Gastroesophageal sphincter (tissue), 4 donors: ENCODE measurements at regions not wholly inside any gene's neighbourhood (a gene's known extent, or its start where the extent isn't known, plus 50 kb on each side); places are given as distances from the start of the nearest gene placed in this dataset.
A peak's percentile ranks its signal among the peaks of the same experiment; 100 is the strongest.

Experiments
- ATAC-seq: fragments of 150-250 bp; one replicate; pipeline ENCODE4 v1.9.1; 2016; ENCODE audit warnings: mild to moderate bottlenecking, moderate library complexity
- H3K27ac ChIP-seq, 4 donors: fragments of 200-600 bp; sonication (generic) in 3 of 4; 1 replicate in 3 of 4; 2 replicates in 1 of 4; pipeline ENCODE4 v1.5.1; 2016 to 2019
- H3K27me3 ChIP-seq: fragments of 200-600 bp; sonication (generic); one replicate; pipeline ENCODE4 v1.5.1; 2019
- H3K36me3 ChIP-seq, 2 donors: fragments of 200-600 bp; sonication (generic); one replicate each; pipeline ENCODE4 v1.5.1; 2019; ENCODE audit warnings: control low read depth in 1 of 2
- H3K4me1 ChIP-seq, 3 donors: fragments of 200-600 bp; sonication (generic); 1 replicate in 2 of 3; 2 replicates in 1 of 3; pipeline ENCODE4 v1.5.1; 2016 to 2019; ENCODE audit warnings: control low read depth in 2 of 3
- H3K4me3 ChIP-seq, 2 donors: fragments of 200-600 bp; sonication (generic); one replicate each; pipeline ENCODE4 v1.5.1; 2019; ENCODE audit warnings: mild to moderate bottlenecking in 1 of 2, moderate library complexity in 1 of 2
- H3K9me3 ChIP-seq, 3 donors: fragments of 200-600 bp; sonication (generic); one replicate each; pipeline ENCODE4 v1.5.1; 2017 to 2019; ENCODE audit warnings: control low read depth in 2 of 3
- CTCF ChIP-seq, 4 experiments: fragments of 200-600 bp in 2 of 4; fragments of 450-650 bp in 2 of 4; sonication (generic) in 1 of 4; IDR thresholded peaks; one replicate each; pipeline ENCODE4 v1.5.1; 2017 to 2019; ENCODE audit warnings: antibody characterized with exemption in 4 of 4, mild to moderate bottlenecking in 2 of 4, moderate library complexity in 2 of 4
- EP300 ChIP-seq: sonication (generic); formaldehyde crosslinking; IDR thresholded peaks from one replicate; pipeline ENCODE4 v1.6.1; 2017; ENCODE audit warnings: antibody characterized with exemption, mild to moderate bottlenecking
- POLR2A ChIP-seq, 2 donors: fragments of 450-650 bp; IDR thresholded peaks; one replicate each; pipeline ENCODE4 v1.6.1; 2017; ENCODE audit warnings: antibody characterized with exemption in 2 of 2, mild to moderate bottlenecking in 2 of 2, moderate library complexity in 1 of 2
- POLR2AphosphoS5 ChIP-seq: sonication (generic); formaldehyde crosslinking; IDR thresholded peaks from one replicate; pipeline ENCODE4 v1.6.1; 2017; ENCODE audit warnings: antibody characterized with exemption
- WGBS, 2 donors: methylation state at CpG; one replicate each; pipeline ENCODE4 v1.1.5; 2018; ENCODE audit warnings: low coverage in 1 of 2; 5-methylcytosine and 5-hydroxymethylcytosine counted together

GRCh38 chr10:27614776-27615175 is 110.7 kb downstream of the RAB18 start:
- no peak overlapping the region for H3K27ac ChIP-seq
- 73 to 86% methylated on average over 1 to 6 of the region's 6 CpGs for WGBS, 2 donors
- no peak overlapping the region for H3K4me3 ChIP-seq
- ATAC-seq = no peak
- TF ChIP-seq EP300 (no peak), POLR2AphosphoS5 (no peak), CTCF (IDR thresholded peaks at IDR 0.05) (no peak), POLR2A (IDR thresholded peaks at IDR 0.05) (no peak)
- H3K9me3 ChIP-seq = no peaks in the 10 kb centered on the region
- H3K4me1 ChIP-seq = peaks cover 0 to 21% (median 3%) of the 10 kb centered on the region in 3 donors
- no peaks in the 10 kb centered on the region for H3K27me3 ChIP-seq
- no peaks in the 10 kb centered on the region for H3K36me3 ChIP-seq

- Histone ChIP-seq H3K4me3 (no peak overlapping the region), H3K4me1 (peaks cover 0 to 33% (median 6%) of the 10 kb centered on the region in 3 donors), H3K36me3 (no peaks in the 10 kb centered on the region), H3K27me3 (no peaks in the 10 kb centered on the region), H3K27ac (peak overlapping the region in 1 of 4 donors; percentile 66), H3K9me3 (no peaks in the 10 kb centered on the region)
- WGBS, 2 donors = 72 to 83% methylated on average over 3 to 4 of the region's 6 CpGs
- TF ChIP-seq CTCF (IDR thresholded peaks at IDR 0.05) = no peak
- no peak for TF ChIP-seq EP300
- TF ChIP-seq POLR2A (IDR thresholded peaks at IDR 0.05) = no peak
- TF ChIP-seq POLR2AphosphoS5 = no peak
- ATAC-seq = no peak
Measured at GRCh38 chr10:27618036-27618615, 114.0 kb downstream of the RAB18 start.

GRCh38 chr10:27618906-27619305 is 114.8 kb downstream of the RAB18 start:
- peak overlapping the region in 3 of 4 donors; percentile 56 to 66 (median 56) for H3K27ac ChIP-seq
- H3K27me3 ChIP-seq = no peaks in the 10 kb centered on the region
- no peak overlapping the region for H3K4me3 ChIP-seq
- no peaks in the 10 kb centered on the region for H3K36me3 ChIP-seq
- ATAC-seq = peak; percentile 26
- 39 to 40% methylated on average over 10 of the region's 10 CpGs for WGBS, 2 donors
- TF ChIP-seq POLR2AphosphoS5 = no peak
- no peak for TF ChIP-seq CTCF (IDR thresholded peaks at IDR 0.05)
- TF ChIP-seq POLR2A (IDR thresholded peaks at IDR 0.05) = no peak
- no peak for TF ChIP-seq EP300
- H3K4me1 ChIP-seq = peaks cover 0 to 33% (median 6%) of the 10 kb centered on the region in 3 donors
- H3K9me3 ChIP-seq = no peaks in the 10 kb centered on the region

GRCh38 chr10:27619329-27619728 is 115.2 kb downstream of the RAB18 start:
- no peak for TF ChIP-seq CTCF (IDR thresholded peaks at IDR 0.05)
- Histone ChIP-seq H3K36me3 (no peaks in the 10 kb centered on the region), H3K4me3 (no peak overlapping the region), H3K4me1 (peaks cover 0 to 33% (median 6%) of the 10 kb centered on the region in 3 donors), H3K27me3 (no peaks in the 10 kb centered on the region), H3K9me3 (no peaks in the 10 kb centered on the region), H3K27ac (peak overlapping the region in 3 of 4 donors; percentile 56 to 66 (median 56))
- no peak for ATAC-seq
- WGBS, 2 donors = 65 to 100% methylated on average over 4 of the region's 4 CpGs
